Right kidney (tissue), 1 donor: ENCODE measurements at regions not wholly inside any gene's neighbourhood (a gene's known extent, or its start where the extent isn't known, plus 50 kb on each side); places are given as distances from the start of the nearest gene placed in this dataset.

Source experiments
- DNase-seq: peaks from one replicate; pipeline ENCODE4 v3.0.0-alpha.2; 2016

- no peak for DNase-seq
Measured at GRCh38 chr7:53539558-53539957, 504.1 kb downstream of the POM121L12 start.

GRCh38 chr7:53541475-53541874, 506.0 kb downstream of the POM121L12 start:
- no peak for DNase-seq

GRCh38 chr7:53542157-53542556, 506.7 kb downstream of the POM121L12 start:
- no peak for DNase-seq
